Neural cell (in vitro differentiated cells): ENCODE measurements at regions not wholly inside any gene's neighbourhood (a gene's known extent, or its start where the extent isn't known, plus 50 kb on each side); places are given as distances from the start of the nearest gene placed in this dataset.

Source experiments
- H2AFZ ChIP-seq: fragments of 200-600, 300-800 bp; sonication (generic), shearing (Covaris generic); 2 replicates; pipeline ENCODE4 v1.6.0; 2014; ENCODE audit warnings: low read depth, mild to moderate bottlenecking, antibody characterized with exemption, low read length, moderate library complexity
- H3F3A ChIP-seq: fragments of 200-600 bp; shearing (Covaris generic); 2 replicates; pipeline ENCODE4 v1.6.1; 2016; ENCODE audit warnings: mild to moderate bottlenecking, moderate library complexity, mixed read lengths, antibody characterized with exemption, low read length; ENCODE audit not compliant: insufficient read depth, poor library complexity, severe bottlenecking
- H3K27ac ChIP-seq: fragments of 200-600, 300-800 bp; sonication (generic), shearing (Covaris generic); 2 replicates; pipeline ENCODE4 v1.5.1; 2014; ENCODE audit warnings: mild to moderate bottlenecking, low read length, moderate library complexity
- H3K27me3 ChIP-seq: fragments of 300-800, 200-600 bp; sonication (generic), shearing (Covaris generic); 2 replicates; pipeline ENCODE4 v1.6.0; 2014; ENCODE audit warnings: mild to moderate bottlenecking, low read depth, low read length, moderate library complexity; ENCODE audit not compliant: insufficient read depth
- H3K36me3 ChIP-seq: fragments of 300-800, 200-600 bp; sonication (generic), shearing (Covaris generic); 2 replicates; pipeline ENCODE4 v1.5.1; 2014; ENCODE audit warnings: mild to moderate bottlenecking, antibody characterized with exemption, low read length, moderate library complexity; ENCODE audit not compliant: insufficient read depth
- H3K4me2 ChIP-seq: fragments of 300-800, 200-600 bp; sonication (generic), shearing (Covaris generic); 2 replicates; pipeline ENCODE4 v1.6.0; 2014; ENCODE audit warnings: mild to moderate bottlenecking, low read length
- H3K4me3 ChIP-seq: fragments of 300-800, 200-600 bp; sonication (generic), shearing (Covaris generic); 2 replicates; pipeline ENCODE4 v1.5.1; 2014; ENCODE audit warnings: mild to moderate bottlenecking, low read length, moderate library complexity
- H3K79me2 ChIP-seq: fragments of 200-600 bp; shearing (Covaris generic); replicated peaks from 2 replicates; pipeline ENCODE4 v1.6.0; 2014; ENCODE audit warnings: mild to moderate bottlenecking, low read length, moderate library complexity; ENCODE audit not compliant: insufficient read depth
- H3K9ac ChIP-seq: fragments of 300-800, 200-600 bp; sonication (generic), shearing (Covaris generic); 2 replicates; pipeline ENCODE4 v1.6.1; 2016; ENCODE audit warnings: mild to moderate bottlenecking, low read length, mixed read lengths
- H3K9me2 ChIP-seq: fragments of 200-600 bp; shearing (Covaris generic); 2 replicates; pipeline ENCODE4 v1.6.1; 2016; ENCODE audit warnings: mild to moderate bottlenecking, low read length, mixed read lengths; ENCODE audit not compliant: insufficient read depth
- H3K9me3 ChIP-seq: fragments of 200-600, 300-800 bp; sonication (generic), shearing (Covaris generic); 2 replicates; pipeline ENCODE4 v1.6.1; 2016; ENCODE audit warnings: mild to moderate bottlenecking, mixed run types, low read length, moderate library complexity, mixed read lengths
- H4K20me1 ChIP-seq: fragments of 200-600 bp; shearing (Covaris generic); 2 replicates; pipeline ENCODE4 v1.6.1; 2016; ENCODE audit warnings: mild to moderate bottlenecking, mixed run types; ENCODE audit not compliant: insufficient read depth
- EP300 ChIP-seq: fragments of 450-650 bp; conservative IDR thresholded peaks from 2 replicates; pipeline ENCODE4 v1.6.1; 2014; ENCODE audit warnings: antibody characterized with exemption, mild to moderate bottlenecking, moderate library complexity; ENCODE audit not compliant: poor library complexity, severe bottlenecking
- EZH2 ChIP-seq: fragments of 200-600, 300-800 bp; shearing (Covaris generic), sonication (generic); IDR thresholded peaks from 2 replicates; pipeline ENCODE4 v1.6.1; 2014; ENCODE audit warnings: antibody characterized with exemption, low read length, borderline replicate concordance, mild to moderate bottlenecking; ENCODE audit not compliant: insufficient read depth, poor library complexity, severe bottlenecking
- MXI1 ChIP-seq: fragments of 450-650 bp; conservative IDR thresholded peaks from 2 replicates; pipeline ENCODE4 v1.6.1; 2014; ENCODE audit warnings: antibody characterized with exemption, mild to moderate bottlenecking; ENCODE audit not compliant: poor library complexity, severe bottlenecking
- POLR2AphosphoS5 ChIP-seq: IDR thresholded peaks from 2 replicates; pipeline ENCODE4 v1.6.1; 2012
- RAD21 ChIP-seq: fragments of 450-650 bp; conservative IDR thresholded peaks from 2 replicates; pipeline ENCODE4 v1.6.1; 2014; ENCODE audit warnings: antibody characterized with exemption, mild to moderate bottlenecking, moderate library complexity
- SMC3 ChIP-seq: fragments of 450-650 bp; conservative IDR thresholded peaks from 2 replicates; pipeline ENCODE4 v1.6.1; 2014; ENCODE audit warnings: antibody characterized with exemption, mild to moderate bottlenecking, moderate library complexity; ENCODE audit not compliant: poor library complexity
- TAF1 ChIP-seq: IDR thresholded peaks from 2 replicates; pipeline ENCODE4 v1.6.1; 2012; ENCODE audit warnings: low read depth
- TF ChIP-seq, protein P1 (sequence below): fragments of 450-650 bp; IDR thresholded peaks from 2 replicates; pipeline ENCODE4 v1.5.1; 2014; ENCODE audit warnings: antibody characterized with exemption, mild to moderate bottlenecking, moderate library complexity; ENCODE audit not compliant: poor library complexity, severe bottlenecking
- TF ChIP-seq, protein P2 (sequence below): IDR thresholded peaks from 2 replicates; pipeline ENCODE4 v1.6.1; 2012; ENCODE audit warnings: borderline replicate concordance

DNA sequence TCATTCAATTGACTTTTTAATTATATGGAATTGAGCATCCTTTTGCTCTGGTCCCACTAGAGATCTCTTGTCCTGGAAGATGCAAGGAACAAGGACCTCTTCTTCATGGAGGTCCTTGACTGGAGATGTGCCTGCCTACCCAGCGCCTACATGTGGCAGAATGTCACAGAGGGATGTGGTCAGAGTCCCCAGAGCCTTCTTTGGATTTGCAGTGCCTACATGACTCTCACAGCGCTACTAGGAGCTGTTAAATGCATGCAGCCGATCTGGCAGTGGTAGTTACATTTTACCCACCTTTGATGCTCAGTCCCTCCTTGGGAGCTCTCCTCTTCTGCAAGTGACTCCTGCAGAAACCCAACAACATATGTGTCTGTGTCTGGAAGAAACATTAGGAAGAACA lies 51.9 kb upstream of the ADTRP start:
- Histone ChIP-seq H3K79me2 (no peaks in the 10 kb centered on the region), H3K36me3 (no peaks in the 10 kb centered on the region), H3K27ac (no peak overlapping the region), H4K20me1 (no peaks in the 10 kb centered on the region), H3K9ac (no peak overlapping the region), H2AFZ (no peak overlapping the region), H3K9me3 (no peaks in the 10 kb centered on the region), H3F3A (no peaks in the 10 kb centered on the region), H3K27me3 (no peaks in the 10 kb centered on the region), H3K4me2 (no peak overlapping the region), H3K4me3 (no peak overlapping the region), H3K9me2 (no peaks in the 10 kb centered on the region)
- TF ChIP-seq MXI1 (no peak), RAD21 (no peak), POLR2AphosphoS5 (no peak), TAF1 (no peak), SMC3 (no peak)
- TF ChIP-seq, protein P1, sequence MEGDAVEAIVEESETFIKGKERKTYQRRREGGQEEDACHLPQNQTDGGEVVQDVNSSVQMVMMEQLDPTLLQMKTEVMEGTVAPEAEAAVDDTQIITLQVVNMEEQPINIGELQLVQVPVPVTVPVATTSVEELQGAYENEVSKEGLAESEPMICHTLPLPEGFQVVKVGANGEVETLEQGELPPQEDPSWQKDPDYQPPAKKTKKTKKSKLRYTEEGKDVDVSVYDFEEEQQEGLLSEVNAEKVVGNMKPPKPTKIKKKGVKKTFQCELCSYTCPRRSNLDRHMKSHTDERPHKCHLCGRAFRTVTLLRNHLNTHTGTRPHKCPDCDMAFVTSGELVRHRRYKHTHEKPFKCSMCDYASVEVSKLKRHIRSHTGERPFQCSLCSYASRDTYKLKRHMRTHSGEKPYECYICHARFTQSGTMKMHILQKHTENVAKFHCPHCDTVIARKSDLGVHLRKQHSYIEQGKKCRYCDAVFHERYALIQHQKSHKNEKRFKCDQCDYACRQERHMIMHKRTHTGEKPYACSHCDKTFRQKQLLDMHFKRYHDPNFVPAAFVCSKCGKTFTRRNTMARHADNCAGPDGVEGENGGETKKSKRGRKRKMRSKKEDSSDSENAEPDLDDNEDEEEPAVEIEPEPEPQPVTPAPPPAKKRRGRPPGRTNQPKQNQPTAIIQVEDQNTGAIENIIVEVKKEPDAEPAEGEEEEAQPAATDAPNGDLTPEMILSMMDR, result no peak

DNA sequence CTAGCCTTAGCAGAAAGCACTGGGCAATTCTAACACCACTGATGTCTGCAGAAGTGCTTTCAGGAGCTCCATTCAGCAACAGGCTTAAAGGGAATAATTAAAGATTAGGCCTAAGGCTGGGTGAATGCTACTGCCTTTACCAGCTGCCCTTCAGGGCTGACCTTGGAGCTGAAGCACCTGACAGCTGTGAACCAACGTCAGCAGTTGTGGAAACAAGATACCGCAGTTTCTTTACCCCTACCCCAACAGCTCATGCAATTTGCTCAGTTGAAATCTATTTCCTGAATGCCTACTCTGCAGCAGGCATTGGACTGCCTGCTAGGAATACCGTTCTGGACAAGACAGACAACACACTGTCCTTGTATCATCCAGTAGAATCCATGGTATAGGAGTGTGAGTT lies 51.5 kb upstream of the ADTRP start:
- Histone ChIP-seq H3K9me3 (no peaks in the 10 kb centered on the region), H3K27ac (no peak overlapping the region), H3K4me2 (no peak overlapping the region), H3K27me3 (no peaks in the 10 kb centered on the region), H4K20me1 (no peaks in the 10 kb centered on the region), H3K79me2 (no peaks in the 10 kb centered on the region), H3K9ac (no peak overlapping the region), H3F3A (no peaks in the 10 kb centered on the region), H2AFZ (no peak overlapping the region), H3K4me3 (no peak overlapping the region), H3K36me3 (no peaks in the 10 kb centered on the region), H3K9me2 (no peaks in the 10 kb centered on the region)
- TF ChIP-seq SMC3 (no peak), EZH2 (no peak), POLR2AphosphoS5 (no peak), EP300 (no peak), MXI1 (no peak), TAF1 (no peak), RAD21 (no peak)
- TF ChIP-seq, protein P2, sequence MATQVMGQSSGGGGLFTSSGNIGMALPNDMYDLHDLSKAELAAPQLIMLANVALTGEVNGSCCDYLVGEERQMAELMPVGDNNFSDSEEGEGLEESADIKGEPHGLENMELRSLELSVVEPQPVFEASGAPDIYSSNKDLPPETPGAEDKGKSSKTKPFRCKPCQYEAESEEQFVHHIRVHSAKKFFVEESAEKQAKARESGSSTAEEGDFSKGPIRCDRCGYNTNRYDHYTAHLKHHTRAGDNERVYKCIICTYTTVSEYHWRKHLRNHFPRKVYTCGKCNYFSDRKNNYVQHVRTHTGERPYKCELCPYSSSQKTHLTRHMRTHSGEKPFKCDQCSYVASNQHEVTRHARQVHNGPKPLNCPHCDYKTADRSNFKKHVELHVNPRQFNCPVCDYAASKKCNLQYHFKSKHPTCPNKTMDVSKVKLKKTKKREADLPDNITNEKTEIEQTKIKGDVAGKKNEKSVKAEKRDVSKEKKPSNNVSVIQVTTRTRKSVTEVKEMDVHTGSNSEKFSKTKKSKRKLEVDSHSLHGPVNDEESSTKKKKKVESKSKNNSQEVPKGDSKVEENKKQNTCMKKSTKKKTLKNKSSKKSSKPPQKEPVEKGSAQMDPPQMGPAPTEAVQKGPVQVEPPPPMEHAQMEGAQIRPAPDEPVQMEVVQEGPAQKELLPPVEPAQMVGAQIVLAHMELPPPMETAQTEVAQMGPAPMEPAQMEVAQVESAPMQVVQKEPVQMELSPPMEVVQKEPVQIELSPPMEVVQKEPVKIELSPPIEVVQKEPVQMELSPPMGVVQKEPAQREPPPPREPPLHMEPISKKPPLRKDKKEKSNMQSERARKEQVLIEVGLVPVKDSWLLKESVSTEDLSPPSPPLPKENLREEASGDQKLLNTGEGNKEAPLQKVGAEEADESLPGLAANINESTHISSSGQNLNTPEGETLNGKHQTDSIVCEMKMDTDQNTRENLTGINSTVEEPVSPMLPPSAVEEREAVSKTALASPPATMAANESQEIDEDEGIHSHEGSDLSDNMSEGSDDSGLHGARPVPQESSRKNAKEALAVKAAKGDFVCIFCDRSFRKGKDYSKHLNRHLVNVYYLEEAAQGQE, result no peak
- TF ChIP-seq, protein P1, result no peak
